ENCODE measurements at regions not wholly inside any gene's neighbourhood (a gene's known extent, or its start where the extent isn't known, plus 50 kb on each side); places are given as distances from the start of the nearest gene placed in this dataset.

GRCh38 chr3:182622241-182622545, 171.1 kb upstream of the ATP11B start:
- H3K36me3 ChIP-seq (replicated peaks in 1 of 2; ENCODE audit: control insufficient read depth in 1 of 2, insufficient read depth in 2 of 2, low read length in 1 of 2), result no peaks in the 10 kb centered on the region
- no peaks in the 10 kb centered on the region for H3F3A ChIP-seq (replicated peaks; ENCODE audit: insufficient read depth)
- H3K4me3 ChIP-seq (ENCODE audit: low read depth in 2 of 2, low read length in 1 of 2), result no peak overlapping the region
- no peaks in the 10 kb centered on the region for H3K9me2 ChIP-seq
- H2AFZ ChIP-seq (ENCODE audit: low read depth), result no peak overlapping the region
- no peaks in the 10 kb centered on the region; a peak in 1 of 4 replicates for H3K4me1 ChIP-seq (ENCODE audit: control insufficient read depth in 1 of 2, insufficient read depth in 2 of 2, low read depth in 1 of 2, low read length in 1 of 2)
- DNase-seq, result no peak
- no peaks in the 10 kb centered on the region for H4K20me1 ChIP-seq (ENCODE audit: insufficient read depth)
- no peaks in the 10 kb centered on the region for H3K9me3 ChIP-seq
- TF ChIP-seq, protein P1, sequence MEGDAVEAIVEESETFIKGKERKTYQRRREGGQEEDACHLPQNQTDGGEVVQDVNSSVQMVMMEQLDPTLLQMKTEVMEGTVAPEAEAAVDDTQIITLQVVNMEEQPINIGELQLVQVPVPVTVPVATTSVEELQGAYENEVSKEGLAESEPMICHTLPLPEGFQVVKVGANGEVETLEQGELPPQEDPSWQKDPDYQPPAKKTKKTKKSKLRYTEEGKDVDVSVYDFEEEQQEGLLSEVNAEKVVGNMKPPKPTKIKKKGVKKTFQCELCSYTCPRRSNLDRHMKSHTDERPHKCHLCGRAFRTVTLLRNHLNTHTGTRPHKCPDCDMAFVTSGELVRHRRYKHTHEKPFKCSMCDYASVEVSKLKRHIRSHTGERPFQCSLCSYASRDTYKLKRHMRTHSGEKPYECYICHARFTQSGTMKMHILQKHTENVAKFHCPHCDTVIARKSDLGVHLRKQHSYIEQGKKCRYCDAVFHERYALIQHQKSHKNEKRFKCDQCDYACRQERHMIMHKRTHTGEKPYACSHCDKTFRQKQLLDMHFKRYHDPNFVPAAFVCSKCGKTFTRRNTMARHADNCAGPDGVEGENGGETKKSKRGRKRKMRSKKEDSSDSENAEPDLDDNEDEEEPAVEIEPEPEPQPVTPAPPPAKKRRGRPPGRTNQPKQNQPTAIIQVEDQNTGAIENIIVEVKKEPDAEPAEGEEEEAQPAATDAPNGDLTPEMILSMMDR (IDR thresholded peaks at IDR 0.05), result no peak
- TF ChIP-seq GABPA (IDR thresholded peaks at IDR 0.05; ENCODE audit: low read depth) (no peak), GATA2 (CRISPR knock-in tag; IDR thresholded peaks at IDR 0.05) (no peak), RCOR1 (IDR thresholded peaks at IDR 0.05; ENCODE audit: low read length) (no peak), RXRA (IDR thresholded peaks at IDR 0.05; ENCODE audit: borderline replicate concordance, low read depth) (no peak)
- H3K79me2 ChIP-seq (ENCODE audit: insufficient read depth), result no peaks in the 10 kb centered on the region
- no peak overlapping the region for H3K4me2 ChIP-seq
- CTCF ChIA-PET, result interaction anchor here (0.7 to 2.5 kb wide), 15 partner anchors 10 to 922 kb away, joined by 3 to 19 read pairs (median 3); no protein-coding TSS in a partner anchor
- H3K27ac ChIP-seq (ENCODE audit: low read depth in 2 of 2, low read length in 1 of 2), result no peak overlapping the region
- no peaks in the 10 kb centered on the region for H3K27me3 ChIP-seq (ENCODE audit: insufficient read depth)
- no peak overlapping the region for H3K9ac ChIP-seq
- POLR2A ChIA-PET, result no interaction called here

DNA sequence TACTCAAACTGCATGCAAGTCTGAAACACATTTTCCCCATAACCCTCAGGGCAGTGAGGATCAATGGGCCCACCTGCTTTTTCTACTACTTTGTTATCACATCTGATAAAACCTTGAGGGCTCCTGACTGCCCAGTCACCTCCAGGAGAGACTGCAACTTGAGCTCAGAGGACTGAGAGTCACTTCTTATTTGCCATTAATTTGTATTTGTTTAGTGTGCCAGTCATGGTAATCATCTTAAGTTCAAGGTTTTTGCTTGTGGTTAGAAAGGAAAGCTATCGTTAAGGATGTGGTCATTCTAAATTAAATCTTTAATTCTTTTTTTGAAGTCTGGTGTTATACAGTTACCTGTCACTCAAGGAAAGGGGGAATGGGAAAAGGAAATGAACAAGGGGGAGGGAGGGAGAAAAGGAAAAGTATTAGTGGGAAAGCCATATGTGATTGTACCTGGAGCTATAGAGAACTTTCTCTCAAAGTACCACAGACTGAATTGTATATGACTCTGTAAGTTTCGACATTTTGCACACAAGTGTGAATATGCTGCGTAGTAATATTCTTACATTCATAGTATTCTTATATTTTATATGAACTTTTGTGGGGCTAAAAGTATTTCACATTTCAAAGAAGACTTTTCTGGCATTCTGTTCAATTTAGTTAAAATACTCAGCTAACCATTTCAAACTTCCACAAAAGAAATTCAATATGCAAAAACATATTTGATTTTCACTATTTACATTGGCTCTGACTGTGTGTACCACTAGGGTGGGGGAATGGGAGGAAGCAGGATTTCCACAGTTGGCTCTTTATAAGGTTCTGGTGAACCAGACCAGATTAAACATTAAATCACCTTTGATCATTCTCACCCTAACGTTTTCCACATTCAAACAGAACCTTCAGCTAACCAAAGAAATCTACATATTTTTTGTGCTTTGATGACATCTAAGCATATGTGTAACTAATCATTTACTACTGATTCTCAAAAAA, 166.5 kb upstream of the ATP11B start:
- no peak overlapping the region for H3K27ac ChIP-seq (ENCODE audit: low read depth in 2 of 2, low read length in 1 of 2)
- no peaks in the 10 kb centered on the region for H3K27me3 ChIP-seq (ENCODE audit: insufficient read depth)
- H3K4me3 ChIP-seq (ENCODE audit: low read depth in 2 of 2, low read length in 1 of 2), result no peak overlapping the region
- no peaks in the 10 kb centered on the region; a peak in 1 of 4 replicates for H3K4me1 ChIP-seq (ENCODE audit: control insufficient read depth in 1 of 2, insufficient read depth in 2 of 2, low read depth in 1 of 2, low read length in 1 of 2)
- DNase-seq, result no peak
- no peaks in the 10 kb centered on the region for H3K9me2 ChIP-seq
- no peak overlapping the region for H3K4me2 ChIP-seq
- no peaks in the 10 kb centered on the region for H3F3A ChIP-seq (replicated peaks; ENCODE audit: insufficient read depth)
- WGBS (ENCODE audit: low lambda C conversion rate), result 43% methylated on average over 4 of the region's 4 CpGs
- no peaks in the 10 kb centered on the region for H3K9me3 ChIP-seq
- H3K36me3 ChIP-seq (replicated peaks in 1 of 2; ENCODE audit: control insufficient read depth in 1 of 2, insufficient read depth in 2 of 2, low read length in 1 of 2), result no peaks in the 10 kb centered on the region
- no peaks in the 10 kb centered on the region for H3K79me2 ChIP-seq (ENCODE audit: insufficient read depth)
- TF ChIP-seq IRF3 (IDR thresholded peaks at IDR 0.05; ENCODE audit: low read depth, low read length) (no peak), TCF12 (IDR thresholded peaks at IDR 0.05) (no peak), EZH2phosphoT487 (IDR thresholded peaks at IDR 0.05; ENCODE audit: borderline replicate concordance, low read depth) (no peak), ELF1 (IDR thresholded peaks at IDR 0.05) (no peak), RAD21 (IDR thresholded peaks at IDR 0.05; ENCODE audit: low read length) (no peak), JUND (IDR thresholded peaks at IDR 0.05) (no peak), SIN3A (IDR thresholded peaks at IDR 0.05; ENCODE audit: borderline replicate concordance, low read depth, low read length) (no peak), RXRA (IDR thresholded peaks at IDR 0.05; ENCODE audit: borderline replicate concordance, low read depth) (no peak), RCOR1 (IDR thresholded peaks at IDR 0.05; ENCODE audit: low read length) (no peak), FOXM1 (IDR thresholded peaks at IDR 0.05; ENCODE audit: low read depth) (no peak), SMC3 (IDR thresholded peaks at IDR 0.05; ENCODE audit: low read depth, low read length) (no peak)
- no peak overlapping the region for H3K9ac ChIP-seq
- POLR2A ChIA-PET, result no interaction called here
- H4K20me1 ChIP-seq (ENCODE audit: insufficient read depth), result no peaks in the 10 kb centered on the region
- CTCF ChIA-PET, result interaction anchor here (1.1 to 1.5 kb wide), 2 partner anchors 56 to 933 kb away, joined by 3 to 4 read pairs; no protein-coding TSS in a partner anchor
- H2AFZ ChIP-seq (ENCODE audit: low read depth), result no peak overlapping the region

Data from SK-N-SH (cell line).